Right atrium auricular region (tissue), 2 donors: ENCODE measurements at regions not wholly inside any gene's neighbourhood (a gene's known extent, or its start where the extent isn't known, plus 50 kb on each side); places are given as distances from the start of the nearest gene placed in this dataset.

ENCODE experiments used
- DNase-seq: peaks from one replicate; pipeline ENCODE4 v3.0.0-alpha.2; 2019; ENCODE audit warnings: low spot score
- H3K27ac ChIP-seq, 2 donors: fragments of 200-600 bp; sonication (generic); 1 replicate in 1 of 2; 2 replicates in 1 of 2; pipeline ENCODE4 v1.5.1; 2016 to 2019
- H3K27me3 ChIP-seq, 2 donors: fragments of 200-600 bp; sonication (generic); one replicate each; pipeline versions ENCODE4 v1.5.1 to v1.6.0; 2017 to 2019
- H3K36me3 ChIP-seq: fragments of 200-600 bp; sonication (generic); one replicate; pipeline ENCODE4 v1.5.1; 2016
- H3K4me1 ChIP-seq, 2 donors: fragments of 200-600 bp; sonication (generic); one replicate each; pipeline versions ENCODE4 v1.5.1 to v1.6.0; 2017 to 2019
- H3K4me3 ChIP-seq, 2 donors: fragments of 200-600 bp; sonication (generic); 1 replicate in 1 of 2; 2 replicates in 1 of 2; pipeline ENCODE4 v1.5.1; 2017 to 2019; ENCODE audit warnings: mild to moderate bottlenecking in 1 of 2, moderate library complexity in 1 of 2
- H3K9me3 ChIP-seq, 2 donors: fragments of 200-600 bp; sonication (generic); one replicate each; pipeline ENCODE4 v1.5.1; 2019
- CTCF ChIP-seq, 2 donors: fragments of 200-600 bp; sonication (generic); IDR thresholded peaks; one replicate each; pipeline ENCODE4 v1.5.1; 2019; ENCODE audit warnings: antibody characterized with exemption in 2 of 2

GRCh38 chr6:56407883-56408410 lies 160.6 kb upstream of the COL21A1 start:
- Histone ChIP-seq H3K4me3 (no peak overlapping the region), H3K27me3 (no peaks in the 10 kb centered on the region), H3K9me3 (no peaks in the 10 kb centered on the region), H3K27ac (no peak overlapping the region), H3K36me3 (no peaks in the 10 kb centered on the region), H3K4me1 (no peaks in the 10 kb centered on the region)
- DNase-seq, result no peak
- no peak for TF ChIP-seq CTCF (IDR thresholded peaks at IDR 0.05)

GRCh38 chr6:56406276-56407269 lies 159.2 kb upstream of the COL21A1 start:
- Histone ChIP-seq H3K27me3 (no peaks in the 10 kb centered on the region), H3K4me3 (no peak overlapping the region), H3K4me1 (no peaks in the 10 kb centered on the region), H3K27ac (no peak overlapping the region), H3K36me3 (no peaks in the 10 kb centered on the region), H3K9me3 (no peaks in the 10 kb centered on the region)
- no peak for DNase-seq
- TF ChIP-seq CTCF (IDR thresholded peaks at IDR 0.05), result no peak

GRCh38 chr6:56404599-56404998 lies 157.2 kb upstream of the COL21A1 start:
- no peaks in the 10 kb centered on the region for H3K9me3 ChIP-seq
- no peak overlapping the region for H3K4me3 ChIP-seq
- H3K27ac ChIP-seq, result no peak overlapping the region
- no peaks in the 10 kb centered on the region for H3K36me3 ChIP-seq
- no peak for DNase-seq
- TF ChIP-seq CTCF (IDR thresholded peaks at IDR 0.05), result no peak
- H3K4me1 ChIP-seq, result no peaks in the 10 kb centered on the region
- H3K27me3 ChIP-seq, result no peaks in the 10 kb centered on the region

- H3K4me3 ChIP-seq, result no peak overlapping the region
- DNase-seq, result no peak
- no peak for TF ChIP-seq CTCF (IDR thresholded peaks at IDR 0.05)
- H3K9me3 ChIP-seq, result no peaks in the 10 kb centered on the region
- H3K27me3 ChIP-seq, result no peaks in the 10 kb centered on the region
- H3K4me1 ChIP-seq, result no peaks in the 10 kb centered on the region
- no peaks in the 10 kb centered on the region for H3K36me3 ChIP-seq
- no peak overlapping the region for H3K27ac ChIP-seq
These were observed 156.4 kb upstream of the COL21A1 start for GRCh38 chr6:56403745-56404144.

GRCh38 chr6:56401477-56402070 lies 154.2 kb upstream of the COL21A1 start:
- no peaks in the 10 kb centered on the region for H3K27me3 ChIP-seq
- no peak overlapping the region for H3K27ac ChIP-seq
- H3K4me3 ChIP-seq, result no peak overlapping the region
- TF ChIP-seq CTCF (IDR thresholded peaks at IDR 0.05), result no peak
- no peaks in the 10 kb centered on the region for H3K4me1 ChIP-seq
- no peaks in the 10 kb centered on the region for H3K36me3 ChIP-seq
- H3K9me3 ChIP-seq, result no peaks in the 10 kb centered on the region
- DNase-seq, result no peak
